B cell (primary cell): ENCODE measurements at regions not wholly inside any gene's neighbourhood (a gene's known extent, or its start where the extent isn't known, plus 50 kb on each side); places are given as distances from the start of the nearest gene placed in this dataset.

Experiments
- ATAC-seq: fragments of 200-7000 bp; cut with Tn5 transposase; one replicate; pipeline ENCODE4 v1.10.0; 2021; ENCODE audit warnings: low read depth, mild to moderate bottlenecking, moderate number of reproducible peaks, moderate library complexity
- CTCF ChIA-PET: fragments of 350-600 bp; sonication (Branson Sonifier 250); formaldehyde crosslinking; loops from one replicate; lab custom pipeline; 2021; ENCODE audit warnings: antibody characterized with exemption, inconsistent platforms; lab: Charles Lee
- POLR2A ChIA-PET: fragments of 350-600 bp; sonication (Branson Sonifier 250); formaldehyde crosslinking; loops from one replicate; lab custom pipeline; 2021; ENCODE audit warnings: antibody characterized with exemption; lab: Charles Lee
- DNase-seq: peaks from one replicate; pipeline ENCODE4 v3.0.0; 2013
- H2AFZ ChIP-seq: 2 replicates; pipeline ENCODE4 v1.6.1; 2012; ENCODE audit warnings: mild to moderate bottlenecking, low read depth, low read length; ENCODE audit not compliant: insufficient read depth, poor library complexity, severe bottlenecking
- H3K27ac ChIP-seq, 2 donors: 1 replicate in 1 of 2; 2 replicates in 1 of 2; pipeline ENCODE4 v1.5.1; 2012 to 2013; ENCODE audit warnings: low read length in 2 of 2, mild to moderate bottlenecking in 2 of 2, moderate library complexity in 1 of 2
- H3K27me3 ChIP-seq, 4 experiments: fragments of 200-600 bp in 1 of 4; sonication (generic) in 1 of 4; replicated peaks in 1 of 4; 1 replicate in 2 of 4; 2 replicates in 2 of 4; pipeline versions ENCODE4 v1.6.1 to v1.7.0; 2013 to 2016; ENCODE audit warnings: low read length in 3 of 4, mild to moderate bottlenecking in 2 of 4, mixed read lengths in 1 of 4, moderate library complexity in 1 of 4; ENCODE audit not compliant: insufficient read depth in 4 of 4, control insufficient read depth in 3 of 4; ENCODE audit errors: control extremely low read depth in 1 of 4
- H3K36me3 ChIP-seq, 2 experiments: replicated peaks in 1 of 2; 1 replicate in 1 of 2; 2 replicates in 1 of 2; pipeline versions ENCODE4 v1.6.1 to v1.7.1; 2013; ENCODE audit warnings: low read length in 1 of 2; ENCODE audit not compliant: insufficient read depth in 2 of 2, control insufficient read depth in 1 of 2; ENCODE audit errors: control extremely low read depth in 1 of 2, extremely low read depth in 1 of 2
- H3K4me1 ChIP-seq, 2 donors: fragments of 200-600 bp in 1 of 2; sonication (generic) in 1 of 2; 1 replicate in 1 of 2; 2 replicates in 1 of 2; pipeline versions ENCODE4 v1.5.1 to v1.6.1; 2013 to 2017; ENCODE audit warnings: low read length in 2 of 2; ENCODE audit not compliant: control insufficient read depth in 2 of 2, insufficient read depth in 2 of 2
- H3K4me2 ChIP-seq: replicated peaks from 2 replicates; pipeline ENCODE3; 2012; ENCODE audit warnings: mild to moderate bottlenecking, low read depth, low read length; ENCODE audit not compliant: poor library complexity, severe bottlenecking
- H3K4me3 ChIP-seq, 5 experiments: fragments of 200-600 bp in 1 of 5; sonication (generic) in 1 of 5; 1 replicate in 3 of 5; 2 replicates in 2 of 5; pipeline versions ENCODE4 v1.5.1 to v1.7.0; 2011 to 2016; ENCODE audit warnings: low read length in 4 of 5, mild to moderate bottlenecking in 4 of 5, low read depth in 2 of 5, control low read depth in 1 of 5, moderate library complexity in 1 of 5; ENCODE audit not compliant: insufficient read depth in 1 of 5; ENCODE audit errors: control extremely low read depth in 1 of 5, extremely low read depth in 1 of 5
- H3K79me2 ChIP-seq: fragments of 200-600 bp; sonication (generic); one replicate; pipeline ENCODE4 v1.6.0; 2016; ENCODE audit warnings: low read length; ENCODE audit not compliant: control insufficient read depth, insufficient read depth
- H3K9ac ChIP-seq: fragments of 200-600 bp; sonication (generic); 2 replicates; pipeline ENCODE4 v1.6.1; 2017; ENCODE audit warnings: mild to moderate bottlenecking, low read length, moderate library complexity
- H3K9me3 ChIP-seq, 3 donors: one replicate each; pipeline versions ENCODE4 v1.6.1 to v1.7.1; 2013; ENCODE audit warnings: low read length in 2 of 3; ENCODE audit not compliant: control insufficient read depth in 2 of 3, insufficient read depth in 1 of 3; ENCODE audit errors: control extremely low read depth in 1 of 3
- H4K20me1 ChIP-seq: 2 replicates; pipeline ENCODE4 v1.6.0; 2012; ENCODE audit warnings: mild to moderate bottlenecking, low read length; ENCODE audit not compliant: insufficient read depth, control insufficient read depth, poor library complexity, severe bottlenecking
- H3K27ac Mint-ChIP-seq: one replicate; pipeline ENCODE4 v1.8.0; 2021; ENCODE audit warnings: mixed read lengths
- H3K27me3 Mint-ChIP-seq: one replicate; pipeline ENCODE4 v1.8.0; 2021; ENCODE audit warnings: mixed read lengths
- H3K4me1 Mint-ChIP-seq: one replicate; pipeline ENCODE4 v1.8.0; 2021; ENCODE audit warnings: mixed read lengths
- H3K4me3 Mint-ChIP-seq: one replicate; pipeline ENCODE4 v1.8.0; 2021; ENCODE audit warnings: mixed read lengths
- H3K9me3 Mint-ChIP-seq: one replicate; pipeline ENCODE4 v1.8.0; 2022; ENCODE audit warnings: mixed read lengths; ENCODE audit not compliant: insufficient read depth
- CTCF ChIP-seq: fragments of 200-600 bp; IDR thresholded peaks from one replicate; pipeline ENCODE4 v1.8.0; 2022; ENCODE audit warnings: antibody characterized with exemption, mild to moderate bottlenecking
- EZH2 ChIP-seq: IDR thresholded peaks from 2 replicates; pipeline ENCODE4 v1.6.1; 2012; ENCODE audit warnings: borderline replicate concordance, low read depth, mild to moderate bottlenecking, moderate library complexity, low read length; ENCODE audit not compliant: insufficient read depth, poor library complexity, severe bottlenecking
- WGBS: methylation state at CpG from one replicate; pipeline ENCODE4 v1.1.5; 2013; ENCODE audit warnings: missing lambda C conversion rate; ENCODE audit not compliant: insufficient coverage; 5-methylcytosine and 5-hydroxymethylcytosine counted together
- intact Hi-C: fragments of 100-400 bp; cut with micrococcal nuclease; formaldehyde crosslinking; loops from one replicate; pipeline ENCODE4 v1.10.0; 2022

- WGBS = no CpG with 5 or more reads among the region's 4 CpGs
- no peak for TF ChIP-seq EZH2
- TF ChIP-seq CTCF = no peak
- intact Hi-C loops = no loop called here
- no peak overlapping the region for H3K27ac ChIP-seq
- H3K4me3 ChIP-seq = no peak overlapping the region
- no peaks in the 10 kb centered on the region for H3K4me1 ChIP-seq
- H3K79me2 ChIP-seq = no peaks in the 10 kb centered on the region
- POLR2A ChIA-PET = no interaction called here
- no peak overlapping the region for H2AFZ ChIP-seq
- no peaks in the 10 kb centered on the region for H3K27me3 ChIP-seq
- no peaks in the 10 kb centered on the region for H3K9me3 ChIP-seq
- Mint-ChIP-seq H3K9me3 (no peaks in the 10 kb centered on the region), H3K4me3 (no peak overlapping the region), H3K27ac (no peak overlapping the region), H3K4me1 (no peaks in the 10 kb centered on the region), H3K27me3 (peaks cover 19% of the 10 kb centered on the region)
- no peaks in the 10 kb centered on the region for H3K36me3 ChIP-seq
- H3K9ac ChIP-seq = no peak overlapping the region
- ATAC-seq = no peak
- no peak overlapping the region for H3K4me2 ChIP-seq
- no peaks in the 10 kb centered on the region for H4K20me1 ChIP-seq
- CTCF ChIA-PET = interaction anchor here (0.5 to 0.7 kb wide), 3 partner anchors 15 to 228 kb away, joined by 3 to 4 read pairs (median 4); no protein-coding TSS in a partner anchor
- no peak for DNase-seq
Observed at GRCh38 chr3:31407665-31408064, 125.1 kb upstream of the STT3B start.

- no peak overlapping the region for H3K4me2 ChIP-seq
- Mint-ChIP-seq H3K27ac (no peak overlapping the region), H3K4me3 (no peak overlapping the region), H3K9me3 (no peaks in the 10 kb centered on the region), H3K4me1 (no peaks in the 10 kb centered on the region), H3K27me3 (peaks cover 12% of the 10 kb centered on the region)
- no peak overlapping the region for H3K4me3 ChIP-seq
- CTCF ChIA-PET = no interaction called here
- no peaks in the 10 kb centered on the region for H3K36me3 ChIP-seq
- no peaks in the 10 kb centered on the region for H3K4me1 ChIP-seq
- no peak for TF ChIP-seq CTCF
- TF ChIP-seq EZH2 = no peak
- intact Hi-C loops = no loop called here
- H3K9me3 ChIP-seq = no peaks in the 10 kb centered on the region
- H3K9ac ChIP-seq = no peak overlapping the region
- no peaks in the 10 kb centered on the region for H3K27me3 ChIP-seq
- H2AFZ ChIP-seq = no peak overlapping the region
- no peak for DNase-seq
- no peaks in the 10 kb centered on the region for H3K79me2 ChIP-seq
- ATAC-seq = no peak
- H3K27ac ChIP-seq = no peak overlapping the region
- POLR2A ChIA-PET = no interaction called here
- WGBS = 74% methylated on average over 2 of the region's 3 CpGs
- no peaks in the 10 kb centered on the region for H4K20me1 ChIP-seq
Observed at GRCh38 chr3:31408720-31409119, 124.0 kb upstream of the STT3B start.
